Stimulated activated CD8-positive, alpha-beta memory T cell treated with anti-CD3 and anti-CD28 coated beads, Interleukin-7, amount 100 ng/mL, for 48 hours (primary cell): ENCODE measurements at regions not wholly inside any gene's neighbourhood (a gene's known extent, or its start where the extent isn't known, plus 50 kb on each side); places are given as distances from the start of the nearest gene placed in this dataset.
"Not testable (repeated sequence)": the region's sequence is repeated elsewhere in the genome, so short reads cannot be mapped to it uniquely, and the experiment has no call there.

Source experiments
- DNase-seq, 2 donors: peaks; one replicate each; pipeline ENCODE4 v3.0.0-alpha.2; 2020; ENCODE audit warnings: low read depth in 1 of 2; ENCODE audit errors: extremely low read depth in 1 of 2

DNA sequence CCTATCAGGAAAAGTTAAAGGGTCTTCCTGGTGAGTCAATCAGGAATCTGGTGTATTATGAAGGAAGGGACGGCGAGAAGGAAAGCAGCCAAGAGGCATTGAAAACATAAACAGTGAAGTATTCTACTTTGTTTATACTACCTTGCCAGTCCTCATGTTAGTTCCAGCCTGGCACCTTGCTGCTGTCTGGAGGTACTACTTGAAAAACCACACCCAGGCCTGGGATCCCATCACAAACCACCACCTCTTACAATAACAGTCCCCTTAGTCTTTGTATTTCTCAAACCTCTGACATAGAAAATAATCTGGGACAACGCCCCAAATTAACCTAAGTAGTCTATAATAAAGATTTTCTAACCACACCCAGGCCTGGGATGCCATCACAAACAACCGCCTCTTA is 676.7 kb upstream of the SOX9 start:
- DNase-seq, result no peak

DNA sequence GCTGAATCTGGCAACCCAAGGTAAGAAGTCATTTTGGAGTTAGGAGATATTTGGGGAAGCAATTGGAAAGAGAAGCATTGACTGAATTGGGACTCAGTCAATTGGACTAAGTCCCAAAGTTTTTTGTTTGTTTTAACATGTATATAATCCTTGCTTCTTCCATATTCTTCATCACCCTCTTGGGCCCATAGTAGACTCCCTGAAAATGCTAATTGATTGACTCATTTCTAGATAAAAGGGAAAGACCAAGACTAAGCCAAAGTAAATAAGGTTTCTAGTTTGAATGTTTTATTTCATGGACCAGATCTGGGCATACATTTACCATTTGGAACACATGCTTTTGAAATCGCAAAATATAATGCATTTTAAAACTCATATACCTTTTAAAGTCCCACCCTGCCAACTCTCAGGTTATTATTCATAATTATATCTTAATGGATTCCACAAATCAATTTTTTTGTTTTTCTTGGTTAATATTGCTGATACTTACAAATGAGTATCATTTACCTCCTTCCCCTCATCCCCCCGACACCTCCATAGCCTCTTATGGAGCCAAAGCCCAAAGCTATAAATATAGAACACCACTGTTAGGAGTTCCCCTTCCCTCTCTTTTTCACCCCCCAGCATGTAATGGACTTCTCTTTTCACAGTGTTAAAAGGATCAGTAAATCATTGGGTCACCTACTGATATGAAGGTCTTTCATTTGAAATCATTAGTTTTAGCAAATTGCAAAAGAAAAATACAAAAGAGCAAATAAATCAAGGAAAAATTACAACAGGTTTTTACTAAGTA is 674.0 kb upstream of the SOX9 start:
- DNase-seq, result no peak

DNA sequence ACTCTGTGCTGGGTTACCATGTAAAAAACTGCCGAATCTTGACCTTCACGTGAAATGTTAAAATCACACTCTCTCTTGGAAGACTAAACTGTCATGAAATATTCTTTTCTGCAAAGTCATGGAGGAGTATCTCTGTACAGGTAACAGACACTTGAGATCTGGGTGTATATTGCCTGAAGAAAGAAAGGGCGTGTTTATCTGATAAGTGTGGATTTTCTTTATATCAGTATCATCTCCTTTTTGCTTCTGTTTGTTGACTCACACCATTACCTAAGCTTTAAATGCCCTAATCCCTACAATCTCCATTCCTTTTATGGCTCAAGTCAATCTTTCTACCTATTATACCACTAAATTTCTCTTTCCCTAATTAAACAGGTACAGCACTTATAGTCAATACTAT is 673.2 kb upstream of the SOX9 start:
- DNase-seq, result no peak

DNA sequence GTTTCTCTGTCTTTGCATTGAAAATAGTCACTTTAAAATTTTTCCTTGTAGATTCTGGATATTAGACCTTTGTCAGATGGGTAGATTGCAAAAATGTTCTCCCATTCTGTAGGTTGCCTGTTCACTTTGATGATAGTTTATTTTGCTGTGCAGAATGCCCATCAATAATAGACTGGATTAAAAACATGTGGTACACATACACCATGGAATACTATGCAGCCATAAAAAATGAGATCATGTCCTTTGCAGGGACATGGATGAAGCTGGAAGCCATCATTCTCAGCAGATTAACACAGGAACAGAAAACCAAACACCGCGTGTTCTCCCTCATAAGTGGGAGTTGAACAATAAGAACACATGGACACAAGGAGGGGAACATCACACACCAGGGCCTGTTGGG is 670.2 kb upstream of the SOX9 start:
- not testable (repeated sequence) for DNase-seq

DNA sequence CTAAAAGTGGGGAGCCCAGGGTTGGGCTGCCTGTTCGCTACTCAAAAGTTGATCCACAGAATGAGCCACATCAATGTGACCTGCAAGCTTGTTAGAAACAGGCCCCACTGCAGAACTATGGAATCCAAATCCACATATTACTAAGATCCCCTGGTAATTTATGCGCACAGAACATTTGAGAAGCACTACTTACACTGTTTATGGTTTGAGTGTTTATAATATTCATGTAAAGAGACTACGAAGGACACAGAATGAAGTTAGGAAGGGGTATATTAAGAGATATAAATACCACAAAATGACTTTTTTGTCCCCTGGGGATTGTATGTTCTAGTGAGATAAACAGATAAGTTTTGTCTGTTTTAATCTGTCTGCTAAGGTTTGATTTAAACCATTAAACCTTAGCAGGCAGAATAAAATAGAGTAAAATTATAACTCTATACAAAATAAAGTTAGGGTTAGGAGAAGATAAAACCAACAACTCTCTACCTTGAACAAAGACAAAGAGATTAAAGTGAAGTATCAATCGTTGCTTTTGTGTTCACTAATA is 666.9 kb upstream of the SOX9 start:
- no peak for DNase-seq

DNA sequence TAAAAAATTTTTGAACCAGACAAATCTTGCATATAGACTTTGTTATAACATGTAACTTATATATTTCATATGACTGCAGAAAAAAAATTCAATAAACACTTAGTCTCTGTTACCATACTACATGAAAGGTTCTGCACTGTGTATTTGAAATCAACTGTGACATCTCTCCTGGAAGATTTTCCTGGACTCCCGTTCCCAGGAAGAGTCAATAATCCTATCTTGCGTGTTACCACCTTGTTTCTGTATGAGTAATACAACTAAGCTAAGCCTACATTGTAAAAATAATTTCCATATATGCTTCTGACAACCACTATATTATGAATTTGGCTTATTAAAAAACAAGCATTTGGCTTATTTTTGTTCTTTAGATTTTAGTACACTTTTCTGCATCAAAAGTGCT is 665.6 kb upstream of the SOX9 start:
- DNase-seq, result no peak

DNA sequence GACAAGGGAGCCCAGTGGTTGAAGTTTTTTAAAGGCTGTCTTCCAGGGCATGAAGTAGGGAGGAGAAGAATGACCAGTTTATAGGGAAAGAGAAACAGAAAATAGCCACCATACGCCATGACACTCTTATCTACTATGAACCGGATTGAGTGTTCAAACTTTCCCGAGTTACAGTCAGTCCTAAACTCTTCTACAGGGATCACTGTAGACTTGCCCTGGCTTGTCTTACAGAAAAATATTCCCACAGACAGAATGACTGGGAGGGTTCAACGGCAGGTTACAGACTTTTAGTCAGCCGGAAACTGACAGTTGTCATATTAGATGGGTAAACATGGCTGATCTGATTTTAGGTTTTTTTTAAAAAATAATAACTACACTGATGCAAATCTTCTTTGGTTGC is 662.5 kb upstream of the SOX9 start:
- DNase-seq, result no peak

DNA sequence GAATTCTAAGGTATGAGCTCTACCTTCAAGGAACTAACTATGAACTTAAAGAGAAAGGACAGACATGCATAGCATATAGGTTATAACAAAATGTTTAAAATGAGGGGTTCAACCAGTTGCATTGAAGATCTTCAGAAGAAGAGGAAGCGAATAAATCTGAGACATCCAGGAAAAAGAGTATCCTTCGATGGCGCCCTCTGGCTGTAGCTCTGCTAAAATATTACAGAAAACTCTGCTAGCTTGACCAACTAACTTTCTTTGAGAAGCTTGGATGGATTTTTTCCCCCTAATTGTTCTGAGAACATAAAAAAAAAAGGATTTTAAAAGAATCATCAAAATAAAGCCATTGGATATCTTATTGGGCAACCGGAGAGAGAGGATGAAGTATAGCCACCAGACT is 659.9 kb upstream of the SOX9 start:
- no peak for DNase-seq

DNA sequence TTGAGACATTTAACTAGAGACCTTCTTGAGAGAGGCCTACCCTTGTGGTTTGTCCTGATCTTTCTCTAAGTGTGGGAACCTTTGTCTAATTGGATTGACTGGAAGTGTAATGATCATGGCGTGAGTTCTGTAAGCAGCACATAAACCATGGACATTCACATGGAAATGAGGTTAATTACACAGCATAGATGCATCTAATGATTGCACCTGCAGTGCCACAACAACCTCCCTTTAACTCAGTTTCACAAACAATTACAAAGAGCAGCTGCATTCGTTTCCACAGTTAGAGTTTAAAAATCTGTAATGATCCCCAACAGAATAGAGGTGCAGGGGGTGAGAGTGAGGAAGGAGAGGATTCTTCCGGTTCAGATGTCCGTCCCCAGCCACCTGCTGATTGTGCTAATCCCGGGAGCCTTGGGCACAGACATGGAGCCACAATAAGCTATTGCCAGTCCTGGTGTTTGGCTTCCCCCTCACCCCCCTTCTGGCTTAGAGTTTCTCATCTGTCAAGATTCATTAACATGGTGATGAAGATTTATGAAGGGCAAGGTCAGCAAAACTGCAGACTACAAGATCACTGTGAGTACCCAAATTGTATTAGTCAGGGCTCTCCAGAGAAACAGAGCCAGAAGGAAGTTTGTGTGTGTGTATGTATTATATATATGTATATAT is 659.2 kb upstream of the SOX9 start:
- no peak for DNase-seq

DNA sequence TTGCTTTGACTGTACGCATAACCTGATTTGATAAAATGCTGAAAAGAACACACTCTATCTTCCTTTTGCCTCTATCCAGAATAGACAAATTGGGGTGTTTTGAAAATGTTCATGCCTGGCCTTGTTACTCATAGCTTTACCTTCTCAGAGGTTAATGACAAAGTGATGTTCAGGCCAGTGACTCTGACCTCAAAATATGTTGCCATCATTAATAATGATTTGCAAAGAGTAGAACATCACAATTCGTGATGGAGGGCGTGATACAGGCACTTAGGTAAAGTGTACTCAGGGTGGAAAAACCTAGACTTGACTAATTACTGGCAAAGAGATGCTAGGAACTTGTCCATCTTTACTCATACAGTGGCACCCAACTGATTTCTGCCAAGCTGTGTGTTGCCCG is 656.6 kb upstream of the SOX9 start:
- DNase-seq, result no peak

DNA sequence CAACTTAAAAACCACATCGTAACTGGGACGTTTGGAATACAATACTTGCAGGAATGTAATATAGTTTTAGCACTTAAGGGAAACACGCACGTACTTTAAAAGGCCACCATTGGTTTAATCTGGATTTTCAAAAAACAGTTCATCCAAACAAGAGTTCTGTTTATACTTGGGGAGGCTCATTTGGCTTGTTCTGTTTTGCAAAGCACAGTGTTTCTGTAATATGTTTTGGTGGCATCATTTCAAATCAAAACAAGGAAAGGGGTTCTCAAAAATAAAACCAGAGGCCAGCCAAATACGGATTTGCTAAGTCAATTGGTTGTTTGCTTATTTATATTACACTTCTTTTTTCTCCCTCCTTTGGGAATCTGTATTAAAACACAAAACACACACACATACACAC is 656.1 kb upstream of the SOX9 start:
- DNase-seq, result no peak

DNA sequence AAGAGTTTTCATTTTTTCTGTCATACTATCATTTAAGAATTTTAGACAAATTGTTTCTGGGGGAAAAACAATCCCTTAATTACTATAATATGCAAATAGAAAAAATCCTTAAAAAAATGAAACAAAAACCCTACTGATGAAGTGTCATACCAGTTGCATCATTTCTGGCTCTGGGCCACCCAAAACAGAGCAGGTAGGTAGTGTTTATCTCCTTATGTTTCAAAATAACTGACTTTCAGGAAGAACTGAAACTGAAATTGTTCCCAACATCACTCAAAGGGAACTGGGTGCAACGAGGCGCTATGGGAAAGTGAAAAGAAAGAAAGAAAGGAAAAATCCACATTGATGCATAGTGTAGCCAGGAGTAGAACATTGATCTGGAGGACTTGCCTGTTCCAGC is 653.1 kb upstream of the SOX9 start:
- DNase-seq, result no peak

DNA sequence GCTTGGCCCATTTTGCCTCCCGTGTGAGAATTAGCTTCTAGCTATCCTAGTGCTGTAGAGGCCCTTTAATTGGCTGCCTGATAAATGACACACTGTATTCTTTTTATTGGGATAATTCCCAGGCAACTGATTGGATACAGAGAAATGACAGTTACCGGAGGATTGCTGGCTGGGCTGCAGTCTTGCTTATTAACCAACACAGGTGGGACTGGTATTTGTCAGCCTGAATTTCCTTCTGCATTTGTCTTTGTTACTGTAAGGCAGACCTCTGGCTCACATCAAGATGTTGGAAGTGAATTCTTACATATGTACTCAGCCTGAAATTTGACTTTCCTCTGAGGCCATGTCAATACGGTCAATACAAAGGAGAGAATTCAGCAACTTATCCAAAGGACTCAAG is 650.8 kb upstream of the SOX9 start:
- DNase-seq, result no peak

DNA sequence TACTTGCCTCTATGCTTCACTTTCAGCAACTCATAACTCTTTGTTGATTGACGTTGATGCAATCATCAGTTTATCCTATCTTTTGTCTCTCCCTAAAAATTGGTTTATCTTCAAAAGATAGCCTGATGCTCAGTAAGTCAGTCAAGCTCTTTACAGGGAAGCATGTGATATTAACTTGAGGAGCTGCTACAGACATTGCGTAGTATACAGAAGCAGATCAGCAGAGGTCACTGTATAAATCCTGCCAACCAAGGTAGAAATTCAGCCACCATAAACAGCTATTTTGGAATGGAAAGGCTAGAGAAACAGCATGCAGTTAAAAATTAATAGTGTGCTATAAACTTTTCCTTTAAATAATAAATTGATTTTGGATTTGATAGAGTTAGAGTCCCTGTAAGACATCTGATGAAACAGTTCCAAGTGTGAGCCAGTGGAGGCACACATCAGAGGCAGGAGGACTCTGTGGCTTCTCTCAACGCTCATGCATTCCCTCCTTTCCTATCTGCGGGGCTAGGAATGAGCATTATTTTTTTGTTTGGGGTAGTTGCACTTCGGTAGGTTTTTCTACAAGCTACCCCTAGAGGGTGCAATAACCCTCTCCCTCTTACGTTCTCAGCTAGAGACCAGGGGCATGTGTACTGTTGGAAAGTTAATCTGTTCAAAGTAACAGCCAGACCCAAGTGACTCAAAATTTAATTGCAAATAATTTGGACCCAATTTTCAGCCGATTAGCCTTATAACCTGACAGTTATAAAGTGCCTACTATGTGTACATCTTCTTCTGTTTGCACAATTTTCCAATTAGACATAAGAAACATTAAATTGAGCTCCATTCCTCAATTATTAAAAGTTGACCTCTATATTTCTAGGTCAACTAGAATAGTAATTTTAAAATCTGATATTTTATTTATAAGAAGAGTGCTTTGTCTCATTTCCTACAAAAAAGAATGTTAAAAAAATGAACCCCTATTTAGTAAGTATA is 647.7 kb upstream of the SOX9 start:
- no peak for DNase-seq

DNA sequence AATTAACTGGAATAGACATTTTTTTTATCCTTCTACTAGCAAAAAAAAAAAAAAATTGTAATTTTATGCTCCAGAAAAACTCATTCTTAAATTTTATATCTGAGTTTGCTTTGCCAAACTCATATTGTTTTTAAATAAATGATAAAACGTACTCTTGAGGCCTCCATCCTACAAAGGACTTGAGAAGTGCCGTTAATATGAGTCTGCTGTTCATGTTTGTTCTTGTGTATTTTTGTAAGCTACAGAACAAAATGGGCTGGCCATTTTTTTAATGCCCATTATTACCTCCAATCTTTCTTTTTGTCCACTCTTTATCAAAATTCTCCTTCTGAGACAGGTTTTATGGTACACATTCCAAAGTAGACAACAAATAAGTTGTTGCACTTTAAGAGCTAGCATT is 643.5 kb upstream of the SOX9 start:
- DNase-seq, result no peak

DNA sequence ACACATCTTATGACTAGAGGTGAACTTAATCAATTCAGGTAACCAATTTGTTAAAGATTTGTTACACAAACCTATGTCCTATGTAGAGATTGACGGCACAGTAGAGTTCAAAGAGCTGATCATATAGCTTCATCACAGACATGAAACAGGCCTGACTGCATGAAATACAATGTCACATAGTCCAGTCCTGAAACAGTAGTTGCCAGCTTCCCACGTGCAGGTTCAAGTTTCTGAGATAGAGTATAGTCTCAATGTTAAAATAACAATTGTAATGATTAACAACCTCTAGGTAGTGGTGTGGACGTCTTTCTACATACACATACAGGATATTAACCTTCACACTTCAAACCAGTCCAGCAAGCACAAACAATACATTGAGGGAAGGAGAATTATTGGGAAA is 640.7 kb upstream of the SOX9 start:
- no peak for DNase-seq

DNA sequence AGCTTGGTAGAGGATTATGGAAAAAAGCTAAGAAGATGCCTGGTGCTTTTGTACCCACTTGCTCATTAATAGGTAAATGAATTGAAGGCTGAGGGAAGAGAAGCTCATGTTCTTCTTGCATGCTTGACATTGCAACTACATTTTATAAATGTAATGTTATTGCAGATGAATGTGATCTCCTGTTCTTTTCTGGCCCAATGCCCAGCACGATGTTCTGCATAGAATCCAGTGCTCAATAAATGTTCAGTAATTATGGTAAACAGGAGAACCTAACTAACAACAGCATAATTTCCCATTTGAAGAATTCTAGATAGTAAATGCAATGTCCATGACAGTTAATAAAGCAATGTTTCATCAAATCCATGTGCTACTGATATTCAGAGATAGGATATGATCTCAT is 638.2 kb upstream of the SOX9 start:
- no peak for DNase-seq

DNA sequence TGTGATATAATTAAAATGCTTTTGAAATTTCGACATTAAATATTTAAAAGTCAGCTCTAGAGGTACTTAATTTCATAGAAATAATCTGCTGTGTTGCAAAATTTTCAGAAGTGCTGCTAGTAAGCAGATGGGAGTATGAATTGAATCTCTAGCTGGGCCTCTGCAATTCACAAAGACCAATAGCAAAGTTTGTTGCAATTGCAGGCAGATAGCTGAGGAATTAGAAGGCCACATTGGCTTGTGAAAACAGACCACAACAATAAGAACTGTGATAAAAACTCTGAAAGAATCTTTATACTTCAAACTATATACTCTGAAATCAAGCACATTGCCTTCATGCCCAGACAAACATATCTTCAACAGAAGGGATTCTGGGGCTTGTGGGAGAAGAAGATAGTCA is 636.3 kb upstream of the SOX9 start:
- no peak for DNase-seq

DNA sequence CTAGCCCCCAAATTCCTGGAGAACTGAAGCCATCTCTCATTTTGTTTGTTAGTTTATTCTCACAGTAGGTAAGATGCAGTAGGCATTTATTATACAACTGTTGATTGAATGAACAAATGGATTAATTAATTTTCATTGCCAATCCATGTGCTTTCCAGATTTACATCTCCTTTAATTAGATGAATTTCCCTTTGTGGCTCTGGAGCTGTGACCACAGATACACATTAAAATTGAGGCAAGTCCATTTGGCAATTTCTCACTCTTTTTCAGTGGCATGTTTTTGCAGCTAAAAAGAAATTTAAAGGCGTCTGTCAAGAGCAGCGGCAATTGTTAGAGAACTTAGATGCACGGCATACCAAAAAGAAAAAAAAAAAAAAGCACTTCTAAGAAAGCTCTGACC is 635.4 kb upstream of the SOX9 start:
- no peak for DNase-seq

DNA sequence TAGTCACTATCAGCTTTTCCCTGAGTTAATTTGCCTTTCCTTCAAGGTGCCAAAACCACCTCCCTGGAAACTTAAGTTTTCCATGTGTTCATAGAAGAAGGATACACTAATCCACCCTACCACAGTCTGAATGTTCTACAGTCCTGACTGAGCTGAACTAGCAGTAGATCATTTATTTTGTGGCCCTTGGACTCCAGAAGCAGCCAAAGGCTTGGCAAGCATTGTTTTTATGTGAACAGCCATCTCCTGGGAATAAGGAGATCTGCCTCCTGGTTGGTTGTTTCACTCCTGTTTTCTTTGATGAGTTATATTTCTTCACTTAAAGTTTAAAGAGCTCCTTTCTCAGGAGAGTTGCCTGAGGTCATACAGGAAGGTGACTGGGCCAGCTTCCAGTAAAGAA is 634.6 kb upstream of the SOX9 start:
- DNase-seq, result no peak

DNA sequence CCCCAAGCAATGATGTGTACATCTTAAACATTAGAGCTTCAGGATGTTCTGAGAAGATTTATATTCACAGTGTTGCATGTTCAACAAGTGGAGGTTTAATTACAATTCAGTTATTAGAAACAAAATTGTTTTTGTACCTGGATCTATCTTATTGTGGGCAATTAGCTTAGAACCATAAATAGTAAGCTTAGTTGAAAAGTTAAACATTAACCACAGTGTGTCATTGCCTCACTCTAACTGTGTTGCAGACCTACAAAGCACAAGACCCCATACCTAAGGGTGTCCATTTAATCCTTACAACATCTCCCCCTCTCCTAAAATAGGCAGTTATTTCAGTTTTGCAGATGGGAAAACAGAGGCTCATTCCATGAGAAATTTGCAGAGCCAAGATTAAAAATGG is 632.0 kb upstream of the SOX9 start:
- no peak for DNase-seq
